ENCODE measurements at regions not wholly inside any gene's neighbourhood (a gene's known extent, or its start where the extent isn't known, plus 50 kb on each side); places are given as distances from the start of the nearest gene placed in this dataset.

DNA sequence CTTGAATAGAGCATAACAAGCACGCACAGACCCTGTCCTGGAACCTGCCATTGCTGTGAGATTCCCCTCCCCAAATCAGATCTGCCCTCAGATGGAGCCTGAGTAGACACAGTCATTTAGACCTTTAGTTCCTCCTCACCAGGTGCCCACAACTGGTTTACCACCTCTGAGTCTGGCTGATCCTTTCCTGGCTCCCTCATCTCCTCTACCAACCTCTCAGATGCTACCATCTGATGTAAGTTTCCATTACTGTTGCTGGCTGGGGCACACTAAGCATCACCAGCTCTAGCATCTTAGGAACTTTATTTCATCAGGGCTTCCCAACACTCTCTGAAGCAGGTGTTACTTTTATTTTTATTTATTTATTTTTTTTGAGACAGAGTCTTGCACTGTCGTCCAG, 288.3 kb downstream of the TLE3 start:
- TF ChIP-seq FOXM1 (IDR thresholded peaks at IDR 0.05; ENCODE audit: borderline replicate concordance) (no peak), FOXA1 (IDR thresholded peaks at IDR 0.05) (no peak), HDGF (IDR thresholded peaks at IDR 0.05; ENCODE audit: borderline replicate concordance) (no peak), TARDBP (IDR thresholded peaks at IDR 0.05) (no peak), ZNF384 (IDR thresholded peaks at IDR 0.05) (no peak), CTBP1 (IDR thresholded peaks at IDR 0.05; ENCODE audit: borderline replicate concordance) (no peak), ARNT (IDR thresholded peaks at IDR 0.05) (no peak), ELF4 (IDR thresholded peaks at IDR 0.05) (no peak), BHLHE40 (IDR thresholded peaks at IDR 0.05; ENCODE audit: borderline replicate concordance) (no peak)
- TF ChIP-seq, protein P1, sequence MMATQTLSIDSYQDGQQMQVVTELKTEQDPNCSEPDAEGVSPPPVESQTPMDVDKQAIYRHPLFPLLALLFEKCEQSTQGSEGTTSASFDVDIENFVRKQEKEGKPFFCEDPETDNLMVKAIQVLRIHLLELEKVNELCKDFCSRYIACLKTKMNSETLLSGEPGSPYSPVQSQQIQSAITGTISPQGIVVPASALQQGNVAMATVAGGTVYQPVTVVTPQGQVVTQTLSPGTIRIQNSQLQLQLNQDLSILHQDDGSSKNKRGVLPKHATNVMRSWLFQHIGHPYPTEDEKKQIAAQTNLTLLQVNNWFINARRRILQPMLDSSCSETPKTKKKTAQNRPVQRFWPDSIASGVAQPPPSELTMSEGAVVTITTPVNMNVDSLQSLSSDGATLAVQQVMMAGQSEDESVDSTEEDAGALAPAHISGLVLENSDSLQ (IDR thresholded peaks at IDR 0.05) = no peak

Data from HEK293T (cell line).